GM12878 (cell line): ENCODE measurements at regions not wholly inside any gene's neighbourhood (a gene's known extent, or its start where the extent isn't known, plus 50 kb on each side); places are given as distances from the start of the nearest gene placed in this dataset.
A peak's percentile ranks its signal among the peaks of the same experiment; 100 is the strongest.

Source experiments
- IKZF2 ChIP-seq, 2 experiments: fragments of 450-650 bp; IDR thresholded peaks; 2 replicates each; pipeline ENCODE4 v1.6.1; 2017; ENCODE audit warnings: mild to moderate bottlenecking in 2 of 2, moderate library complexity in 2 of 2
- MLLT1 ChIP-seq: fragments of 450-650 bp; IDR thresholded peaks from 2 replicates; pipeline ENCODE4 v1.6.1; 2016; ENCODE audit warnings: mild to moderate bottlenecking
- RELB ChIP-seq: fragments of 450-650 bp; IDR thresholded peaks from 2 replicates; pipeline ENCODE4 v1.6.1; 2017; ENCODE audit warnings: low read depth, mild to moderate bottlenecking, moderate library complexity
- TBL1XR1 ChIP-seq: IDR thresholded peaks from 2 replicates; pipeline ENCODE4 v1.6.1; 2012; ENCODE audit warnings: low read depth, low read length, improper control_type of control experiment
- ZNF687 ChIP-seq: fragments of 450-650 bp; IDR thresholded peaks from 2 replicates; pipeline ENCODE4 v1.6.1; 2017; ENCODE audit warnings: mild to moderate bottlenecking, moderate library complexity

GRCh38 chr9:107177243-107177839, 105.7 kb upstream of the RAD23B start (continued):
- TF ChIP-seq IKZF2 (IDR thresholded peaks at IDR 0.05) = peak; percentile 12 to 54; a peak in 2 of 4 replicates
- TF ChIP-seq ZNF687 = no peak
- no peak for TF ChIP-seq TBL1XR1
- 0 out of 2 replicates have a peak, but pooled peaks have one; percentile 44 for TF ChIP-seq MLLT1
- peak; percentile 37; the same call in 1 of the 2 replicates for TF ChIP-seq RELB
